ENCODE measurements at regions not wholly inside any gene's neighbourhood (a gene's known extent, or its start where the extent isn't known, plus 50 kb on each side); places are given as distances from the start of the nearest gene placed in this dataset.

GRCh38 chr4:189822326-189822725 is 118.3 kb upstream of the FRG1 start:
- Histone ChIP-seq H3K23ac (ENCODE audit: low read depth, low read length) (no peak overlapping the region), H3K18ac (ENCODE audit: low read depth, low read length) (no peak overlapping the region), H3K4me1 (ENCODE audit: control insufficient read depth, insufficient read depth, low read length) (no peaks in the 10 kb centered on the region), H2AK9ac (replicated peaks; ENCODE audit: low read depth, low read length, poor library complexity) (no peak overlapping the region), H2BK120ac (ENCODE audit: low read depth, low read length) (no peak overlapping the region), H3K9me1 (ENCODE audit: insufficient read depth, low read length) (no peaks in the 10 kb centered on the region), H3K27me3 (ENCODE audit: control insufficient read depth, insufficient read depth, low read length) (no peaks in the 10 kb centered on the region), H3K4ac (ENCODE audit: low read depth, low read length) (no peak overlapping the region), H4K5ac (ENCODE audit: low read depth, low read length) (no peak overlapping the region), H4K91ac (ENCODE audit: insufficient read depth, low read depth, low read length) (no peak overlapping the region), H3K56ac (ENCODE audit: extremely low read depth, insufficient read depth, low read length) (no peak overlapping the region), H4K20me1 (ENCODE audit: insufficient read depth, low read length) (no peaks in the 10 kb centered on the region), H3K9ac (ENCODE audit: low read depth, low read length) (no peak overlapping the region), H3K14ac (replicated peaks; ENCODE audit: low read depth, low read length) (no peak overlapping the region), H3K4me2 (ENCODE audit: low read depth, low read length) (no peak overlapping the region), H2BK20ac (ENCODE audit: low read depth, low read length) (no peak overlapping the region), H2BK15ac (ENCODE audit: low read depth, low read length) (no peak overlapping the region), H2AFZ (replicated peaks; ENCODE audit: low read length, poor library complexity) (no peak overlapping the region), H3K36me3 (ENCODE audit: control insufficient read depth, insufficient read depth, low read length) (no peaks in the 10 kb centered on the region), H3K9me3 (ENCODE audit: control insufficient read depth, insufficient read depth, low read length) (peaks cover 6% of the 10 kb centered on the region), H4K8ac (ENCODE audit: low read depth in 2 of 2, low read length in 2 of 2) (no peak overlapping the region), H3K79me1 (ENCODE audit: low read depth in 1 of 2, low read length in 2 of 2) (no peaks in the 10 kb centered on the region), H2BK5ac (ENCODE audit: low read depth, low read length, poor library complexity, severe bottlenecking) (no peak overlapping the region), H3K4me3 (ENCODE audit: insufficient read depth, low read depth, low read length) (no peak overlapping the region), H3K27ac (ENCODE audit: insufficient read depth, low read length) (no peak overlapping the region), H2AK5ac (ENCODE audit: low read depth, low read length) (no peak overlapping the region)
- CTCF ChIA-PET, result no interaction called here
- POLR2A ChIA-PET (ENCODE audit: unreplicated experiment), result no interaction called here
- no peak for DNase-seq
- intact Hi-C loops (cut with micrococcal nuclease) (no loop called here), dilution Hi-C loops (cut with HindIII; ENCODE audit: low sequenced_read_pairs, unreplicated experiment) (no loop called here), in situ Hi-C loops (cut with MboI; ENCODE audit: low sequenced_read_pairs) (no loop called here)
- WGBS, 2 experiments (ENCODE audit: extremely low coverage in 2 of 2, insufficient read length in 1 of 2), result no CpG with 5 or more reads among the region's 3 CpGs
- ATAC-seq (ENCODE audit: low read depth), result no peak
- no peak for TF ChIP-seq POLR2A (IDR thresholded peaks at IDR 0.05; ENCODE audit: low read depth, low read length)
- no peak for TF ChIP-seq RFX5 (IDR thresholded peaks at IDR 0.05; ENCODE audit: low read depth, low read length)
- TF ChIP-seq CTCF (conservative IDR thresholded peaks at IDR 0.05; ENCODE audit: low read depth, low read length), result no peak
- TF ChIP-seq NFE2L2 (IDR thresholded peaks at IDR 0.05; ENCODE audit: low read depth, low read length), result no peak
- TF ChIP-seq MAZ (IDR thresholded peaks at IDR 0.05; ENCODE audit: borderline replicate concordance, low read depth, low read length), result no peak
- no TSS peak for BruUV-seq (replicated peaks)

Data from IMR-90 (cell line).